GM18858 (cell line): ENCODE measurements at regions not wholly inside any gene's neighbourhood (a gene's known extent, or its start where the extent isn't known, plus 50 kb on each side); places are given as distances from the start of the nearest gene placed in this dataset.

Source experiments
- ATAC-seq: cut with Tn5 transposase; IDR thresholded peaks from one replicate; pipeline ENCODE4 v1.9.1; 2021; ENCODE audit not compliant: unreplicated experiment

DNA sequence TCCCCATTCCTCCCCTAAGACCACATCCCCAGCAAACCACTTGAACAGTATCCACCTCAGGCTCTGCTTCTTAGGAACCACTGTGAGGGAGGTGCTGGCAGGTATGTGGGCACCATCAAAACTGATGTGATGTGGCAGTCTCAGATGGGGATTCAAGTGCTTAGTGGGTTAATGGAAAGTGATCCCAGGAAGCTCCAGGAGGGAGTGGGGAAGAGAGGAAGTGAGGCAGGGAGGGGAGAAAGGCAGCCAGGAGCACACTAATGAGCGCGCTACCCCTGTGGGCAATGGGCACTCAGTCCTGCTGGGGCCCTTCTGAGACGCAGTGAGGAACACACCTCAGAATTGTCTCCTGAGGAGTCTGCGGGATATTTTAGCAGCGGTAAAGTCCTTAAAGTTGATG lies 263.1 kb upstream of the MOCS1 start:
- ATAC-seq, result no peak

DNA sequence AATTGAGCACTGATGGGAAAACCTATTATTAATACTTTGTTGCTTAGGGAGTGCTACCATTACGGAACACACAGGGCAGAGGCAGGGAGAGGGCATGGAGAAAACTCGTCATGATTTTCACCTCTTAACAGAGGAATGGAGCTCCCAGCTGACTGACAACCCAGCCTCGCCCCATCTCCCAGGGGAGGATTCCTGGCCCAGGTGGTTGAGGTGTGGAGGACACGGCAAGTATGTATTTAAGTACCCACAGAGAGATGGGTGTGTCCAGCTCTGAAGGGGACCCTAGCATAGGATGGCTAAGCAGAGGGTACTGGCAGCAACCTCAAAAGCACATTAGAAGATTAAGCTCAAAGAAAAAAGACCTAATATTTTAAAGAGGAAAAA lies 261.9 kb upstream of the MOCS1 start:
- no peak for ATAC-seq

DNA sequence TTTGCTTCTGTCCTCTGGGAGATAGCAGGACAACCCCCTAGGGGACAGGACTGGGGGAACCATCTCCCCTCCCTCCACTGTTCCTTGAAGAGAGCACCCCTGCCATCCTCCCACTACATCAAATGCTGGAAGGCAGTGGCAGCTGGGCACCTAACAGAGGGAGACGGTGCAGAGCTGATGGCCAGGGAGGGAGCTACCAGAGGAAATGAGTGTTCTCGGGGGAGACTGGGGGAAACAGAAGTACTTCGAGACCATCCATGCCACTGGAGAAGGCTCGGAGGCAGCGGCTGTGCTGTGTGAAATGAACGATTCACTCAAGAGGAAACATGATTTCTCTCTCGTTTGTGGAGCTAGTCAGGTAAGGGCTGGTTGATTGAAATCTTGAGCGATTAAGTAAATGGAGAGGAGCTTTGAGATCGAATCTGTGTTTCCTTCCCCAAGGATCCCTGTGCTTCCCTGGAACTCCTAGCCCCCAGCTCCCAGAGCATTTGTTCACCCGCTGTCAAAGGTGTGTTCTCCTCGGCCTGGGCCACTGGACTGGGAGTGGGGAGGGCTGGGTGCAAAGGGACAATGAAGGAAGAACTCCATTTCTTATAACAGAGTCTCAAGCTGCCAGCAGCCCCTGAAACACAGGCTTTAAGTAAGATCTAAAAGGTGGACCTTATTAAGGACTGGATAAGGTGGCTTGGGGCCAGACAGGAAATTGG lies 261.3 kb upstream of the MOCS1 start:
- ATAC-seq, result no peak

DNA sequence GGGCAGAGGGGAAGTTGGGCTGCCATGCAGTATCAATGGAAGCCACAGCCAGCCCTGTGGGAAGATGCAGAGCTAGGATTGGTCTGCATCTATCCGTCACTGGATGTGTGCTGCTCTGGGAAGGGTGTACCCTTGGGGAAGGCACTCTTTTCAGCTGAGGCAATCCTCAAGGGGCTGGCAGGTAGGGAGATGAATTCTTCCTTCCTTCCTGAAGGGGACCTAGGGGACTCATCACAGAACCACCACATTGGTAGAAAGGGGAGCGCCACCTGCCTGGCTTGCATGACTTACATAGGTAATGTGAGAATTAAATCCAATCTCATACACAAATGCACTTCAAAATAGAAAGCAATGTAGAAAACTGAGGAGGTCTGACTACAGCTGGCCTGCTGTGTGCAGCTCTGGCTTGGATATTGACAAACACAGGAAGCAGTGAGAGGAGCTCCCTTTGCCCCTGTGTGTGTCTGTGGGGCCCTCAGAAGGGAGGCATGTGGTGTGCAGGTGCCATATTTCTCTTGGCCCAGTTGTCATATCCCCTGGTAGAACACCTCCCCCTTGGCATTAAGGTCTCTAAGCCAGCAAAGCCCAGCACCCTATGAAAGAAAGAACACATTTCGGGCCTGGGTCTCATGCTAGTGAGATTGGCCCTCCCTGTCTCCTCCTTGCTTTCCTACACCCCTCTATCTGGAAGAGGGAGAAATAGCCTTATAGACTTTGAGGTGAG lies 260.3 kb upstream of the MOCS1 start:
- no peak for ATAC-seq

DNA sequence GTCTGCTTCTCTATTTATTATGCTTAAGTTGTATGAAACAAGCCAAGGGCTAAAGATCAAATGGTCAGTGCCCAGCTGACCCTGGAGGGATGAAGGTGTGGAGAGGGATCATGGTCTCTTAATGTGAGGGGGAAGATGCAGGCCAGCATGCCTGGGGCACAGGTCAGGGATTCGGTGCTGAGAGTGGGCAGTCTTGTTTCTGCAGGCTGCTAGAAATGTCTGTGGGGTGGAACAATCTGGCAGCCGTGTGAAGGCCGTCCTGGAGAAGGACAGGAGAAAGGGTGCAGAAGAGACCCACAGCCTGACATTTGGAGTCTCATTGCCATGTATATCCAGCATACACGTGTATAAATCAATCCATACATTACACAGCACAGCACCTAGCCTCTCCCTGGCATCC lies 258.3 kb upstream of the MOCS1 start:
- ATAC-seq, result no peak

DNA sequence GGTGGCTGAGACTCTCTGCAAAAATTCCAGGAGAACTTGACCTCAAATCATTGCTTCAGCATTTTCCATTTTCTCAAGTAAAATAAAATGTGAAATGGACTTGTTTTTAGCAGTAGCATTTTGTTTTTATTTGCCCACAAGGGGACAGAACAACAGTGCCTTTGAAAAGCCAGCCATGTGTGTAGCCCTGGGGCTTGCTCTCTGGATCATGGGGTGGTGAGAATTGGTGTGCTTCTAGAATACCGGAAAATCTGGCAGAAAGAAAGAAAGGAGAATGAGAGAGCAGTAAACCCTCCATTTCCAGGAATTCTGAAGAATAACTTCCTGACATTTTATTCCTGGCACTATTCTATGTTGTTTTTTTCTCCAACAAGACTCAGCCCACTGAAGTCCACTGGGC lies 254.7 kb upstream of the MOCS1 start:
- no peak for ATAC-seq

DNA sequence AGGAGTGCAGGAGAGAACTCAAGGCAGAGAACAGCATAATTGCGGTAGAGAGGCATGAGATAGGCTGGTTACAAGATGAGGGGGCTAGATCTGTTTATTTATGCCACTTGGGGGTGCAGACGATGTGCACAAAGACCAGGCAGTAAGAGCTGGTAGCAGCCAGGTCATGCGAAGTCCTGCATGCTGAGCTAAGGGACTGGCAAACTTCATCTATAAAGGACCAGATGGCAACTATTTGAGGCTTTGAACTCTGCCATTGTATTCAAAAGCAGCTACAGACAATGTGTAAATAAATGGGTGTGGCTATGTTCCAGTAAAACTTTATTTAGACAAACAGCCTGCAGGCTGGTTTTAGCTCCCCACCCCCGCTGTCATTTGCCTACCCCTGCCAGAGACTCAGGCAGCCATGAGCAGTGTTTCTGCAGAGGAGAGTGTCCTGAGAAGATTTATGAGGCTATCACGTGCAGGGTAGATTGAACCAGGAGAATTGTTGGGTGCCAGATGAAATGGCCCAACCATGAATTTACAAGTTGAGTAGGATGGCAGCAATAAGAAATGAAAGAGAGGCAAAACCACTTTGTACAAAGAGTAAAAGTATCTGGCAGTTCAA lies 253.4 kb upstream of the MOCS1 start:
- ATAC-seq, result no peak

DNA sequence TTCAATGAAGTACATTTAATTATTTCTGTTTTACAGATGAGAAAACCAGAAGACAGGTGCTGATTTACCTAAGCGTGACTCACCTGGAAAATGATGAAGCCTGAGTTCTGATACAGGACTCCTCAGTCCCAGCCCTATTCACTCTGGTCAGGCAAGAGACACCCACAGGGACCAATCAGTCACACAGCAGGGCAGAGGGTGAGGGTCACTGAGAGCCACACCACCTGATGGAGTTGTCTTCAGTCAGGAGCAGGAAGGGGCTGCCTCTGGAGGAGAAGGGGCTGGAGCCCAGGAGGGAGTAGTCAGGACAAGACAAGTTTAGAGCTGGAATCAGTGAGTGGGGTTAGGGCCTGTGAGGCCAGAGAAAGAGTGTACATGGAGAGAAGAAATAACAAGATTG lies 251.2 kb upstream of the MOCS1 start:
- ATAC-seq, result no peak

DNA sequence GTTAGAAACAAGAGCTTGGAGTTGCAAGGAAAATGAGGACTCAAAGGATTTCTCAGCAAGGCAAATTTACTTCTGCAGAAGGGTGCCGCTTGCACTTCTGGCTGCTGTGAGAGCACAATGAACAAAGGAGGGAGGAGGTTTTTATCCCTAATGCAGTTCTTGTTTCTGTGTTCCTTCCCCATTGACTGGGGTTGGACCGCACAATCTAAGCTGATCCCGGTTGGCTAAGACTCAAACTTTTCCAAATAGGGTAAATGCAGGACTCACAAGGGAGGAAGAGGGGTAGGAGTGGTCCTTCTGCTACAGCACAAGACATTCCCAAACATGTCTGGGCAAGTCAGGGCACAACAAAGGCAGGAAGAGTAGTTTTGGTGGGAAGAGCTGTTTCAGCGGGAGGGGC lies 249.6 kb upstream of the MOCS1 start:
- no peak for ATAC-seq

DNA sequence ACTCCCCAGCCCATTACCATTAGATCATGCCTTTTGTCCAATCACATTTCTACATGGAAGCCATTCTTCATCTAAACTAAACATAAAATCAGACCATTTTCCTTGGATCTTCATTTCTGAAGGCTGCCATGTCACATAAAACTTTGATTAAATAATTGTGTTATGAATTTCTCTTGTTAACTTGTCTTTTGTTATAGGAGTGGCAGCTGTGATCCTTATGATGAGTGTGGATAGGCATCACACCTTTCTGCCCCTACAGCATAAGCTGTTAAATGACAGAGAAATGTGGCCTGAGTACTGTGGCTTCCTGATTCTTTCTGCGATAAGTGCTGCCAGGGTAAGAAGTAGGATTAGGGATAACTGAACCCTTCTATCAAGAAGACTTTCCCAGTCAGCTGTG lies 247.1 kb upstream of the MOCS1 start:
- no peak for ATAC-seq

DNA sequence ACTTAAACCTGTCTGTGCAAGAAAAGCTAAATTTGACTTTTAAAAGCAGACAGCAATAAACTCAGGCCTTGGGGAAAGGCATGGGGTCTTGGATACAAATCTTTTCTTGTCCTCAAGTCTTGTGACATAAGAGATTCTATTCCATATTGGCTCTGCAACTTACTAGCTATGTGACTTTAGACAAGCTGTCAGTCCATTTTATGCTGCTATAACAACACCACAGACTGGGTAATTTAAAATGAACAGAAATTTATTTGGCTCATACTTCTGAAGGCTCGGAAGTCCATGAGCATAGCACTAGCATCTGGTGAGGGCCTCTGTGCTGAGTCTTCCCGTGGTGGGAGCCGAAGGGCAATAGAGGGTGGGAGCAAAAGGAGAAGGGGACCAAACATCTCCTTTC lies 246.0 kb upstream of the MOCS1 start:
- no peak for ATAC-seq

DNA sequence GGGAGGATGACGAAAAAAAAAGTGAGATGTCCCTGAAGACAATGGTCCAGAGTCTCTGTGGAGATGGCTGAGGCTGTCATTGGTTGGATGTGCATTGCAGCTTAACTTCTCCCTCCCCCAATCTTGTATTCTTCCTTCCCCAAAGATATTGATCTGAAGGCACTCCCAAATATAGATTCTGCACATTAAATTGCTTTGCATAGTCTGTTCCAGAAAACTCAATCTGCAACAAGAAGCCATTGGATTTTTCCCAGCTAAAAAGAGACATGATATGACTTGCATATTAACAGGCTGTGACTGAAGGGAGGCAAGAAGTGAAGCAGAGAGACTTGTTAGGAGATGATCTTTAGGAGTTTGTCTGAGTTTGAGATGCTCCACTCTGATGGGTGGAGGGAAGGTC lies 245.2 kb upstream of the MOCS1 start:
- ATAC-seq, result no peak

DNA sequence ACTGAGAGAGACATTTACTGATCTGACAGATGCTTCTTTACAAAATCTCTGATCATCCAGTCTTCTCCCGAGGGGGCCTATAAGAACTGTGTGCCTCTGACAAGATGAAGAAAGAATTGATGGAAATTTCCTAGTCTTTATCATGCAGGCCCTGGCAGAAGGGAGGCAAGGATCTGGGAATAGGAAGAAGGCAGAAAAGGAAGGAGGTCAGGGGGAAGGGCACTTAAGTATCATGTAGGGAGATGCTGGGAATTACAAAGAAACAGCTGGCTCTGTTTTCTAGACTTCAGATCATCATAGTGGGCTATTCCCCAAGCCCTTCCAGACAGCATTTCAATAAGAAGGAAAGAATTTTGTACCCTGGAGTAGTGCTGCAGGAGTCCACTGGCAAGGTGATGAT lies 243.3 kb upstream of the MOCS1 start:
- ATAC-seq, result no peak

DNA sequence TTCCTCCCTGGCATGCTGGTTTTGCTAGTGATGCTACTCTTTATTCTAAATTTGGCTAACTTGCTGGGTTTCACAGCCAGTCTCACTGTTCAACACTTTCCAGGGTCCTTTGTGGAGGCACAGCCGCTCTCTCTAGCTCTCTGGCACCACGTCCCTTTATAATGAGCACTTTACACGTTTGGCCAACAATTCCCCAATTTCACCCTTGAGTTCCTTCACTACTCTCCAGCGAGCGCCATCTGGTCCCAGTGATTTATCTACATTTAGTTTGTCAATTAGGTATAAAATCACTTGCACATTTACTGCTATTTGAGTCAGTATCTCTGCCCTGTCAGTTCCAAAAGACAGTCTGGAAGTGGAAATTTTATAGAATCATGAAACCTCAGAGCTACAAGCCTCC lies 241.9 kb upstream of the MOCS1 start:
- no peak for ATAC-seq

DNA sequence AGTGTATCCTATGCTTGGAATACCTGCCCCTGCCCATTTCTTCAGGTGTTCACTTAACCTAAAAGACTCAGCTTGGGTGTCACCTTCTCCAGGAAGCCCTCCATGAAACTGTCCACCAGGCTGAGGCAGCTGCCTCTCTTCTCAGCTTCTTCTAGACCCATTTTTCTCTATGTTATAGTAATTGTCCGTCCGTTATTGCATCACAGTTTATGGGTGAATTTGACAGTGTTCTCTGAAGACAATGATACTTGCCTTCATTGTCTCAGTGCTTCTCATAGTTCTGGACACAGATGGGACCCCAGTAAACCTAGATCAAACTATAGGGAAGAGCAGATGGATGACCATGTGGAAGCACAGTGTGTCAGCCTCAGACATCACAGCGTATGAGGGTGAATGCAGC lies 238.0 kb upstream of the MOCS1 start:
- no peak for ATAC-seq

DNA sequence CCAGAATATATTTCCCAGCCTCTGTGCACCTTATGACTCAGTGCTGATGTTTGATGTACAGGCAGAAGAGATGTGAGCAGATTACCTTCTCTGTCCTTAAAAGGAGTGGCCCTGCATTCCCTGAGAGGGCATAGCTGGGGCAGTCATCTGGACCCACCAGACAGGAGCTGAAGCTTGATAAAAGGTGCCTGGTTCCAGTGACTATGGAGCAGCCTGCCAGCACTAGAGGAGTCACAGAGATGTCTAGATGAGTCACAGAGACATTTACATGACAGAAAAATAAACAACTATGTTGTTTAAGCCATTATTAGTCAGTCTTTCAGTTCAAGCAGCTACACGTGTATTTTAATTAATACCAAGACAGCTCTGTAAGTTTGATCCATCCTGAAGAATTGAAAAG lies 237.1 kb upstream of the MOCS1 start:
- no peak for ATAC-seq

DNA sequence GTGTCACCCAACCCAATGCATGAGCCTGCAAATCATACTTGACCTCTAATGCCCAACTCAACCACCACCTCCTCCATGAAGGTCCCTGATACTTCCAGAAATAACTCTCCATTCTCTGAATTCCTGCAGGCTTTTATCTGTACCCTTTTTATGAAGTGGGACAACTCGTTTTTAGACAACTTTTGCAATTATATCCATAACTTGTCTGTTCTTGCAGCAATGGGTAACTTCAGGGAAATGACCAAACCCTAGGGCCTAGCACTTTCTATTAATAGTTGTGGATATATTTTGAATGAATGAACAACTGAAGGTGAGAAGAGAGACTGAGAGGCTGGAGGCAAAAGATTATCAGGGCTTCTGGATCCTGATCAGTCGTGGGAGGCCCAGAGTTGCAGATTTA lies 236.6 kb upstream of the MOCS1 start:
- no peak for ATAC-seq

DNA sequence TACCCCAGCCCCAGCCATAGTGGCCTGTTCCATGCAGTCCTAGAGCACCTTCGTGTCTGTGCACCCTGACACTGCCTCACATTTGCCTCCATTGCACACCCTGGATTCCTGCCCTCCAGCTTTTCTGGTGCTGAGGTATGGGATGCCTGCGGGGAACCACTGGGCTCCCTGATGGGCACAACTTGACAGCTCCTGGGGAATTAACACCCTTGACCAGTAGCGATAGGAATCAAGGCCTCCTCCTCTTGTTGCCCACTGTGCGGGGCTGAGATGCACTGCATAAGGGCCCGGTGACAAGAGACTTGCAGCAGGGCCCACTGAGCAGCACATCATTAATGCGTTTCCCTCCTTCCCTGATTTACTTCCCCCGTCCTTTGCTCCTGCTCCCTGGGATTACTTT lies 235.6 kb upstream of the MOCS1 start:
- no peak for ATAC-seq

DNA sequence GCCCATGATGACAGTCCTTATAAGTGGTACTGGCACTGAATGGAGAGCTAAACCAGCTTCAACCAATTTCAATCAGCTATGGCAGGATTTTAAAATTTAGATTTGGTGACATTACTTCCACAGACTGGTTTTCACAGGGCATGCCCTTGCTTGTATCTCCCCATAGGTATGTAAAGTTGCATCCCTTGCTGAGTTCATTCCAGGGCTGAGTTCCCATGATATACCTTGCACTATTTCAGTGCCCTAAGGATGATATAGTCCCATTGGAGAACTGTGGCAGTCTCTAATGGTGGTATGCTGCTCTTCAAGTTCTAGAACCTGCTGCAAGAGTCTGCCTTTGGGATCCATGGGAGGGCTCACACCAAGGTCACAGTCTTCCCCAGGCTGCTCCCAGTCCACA lies 232.7 kb upstream of the MOCS1 start:
- ATAC-seq, result no peak

DNA sequence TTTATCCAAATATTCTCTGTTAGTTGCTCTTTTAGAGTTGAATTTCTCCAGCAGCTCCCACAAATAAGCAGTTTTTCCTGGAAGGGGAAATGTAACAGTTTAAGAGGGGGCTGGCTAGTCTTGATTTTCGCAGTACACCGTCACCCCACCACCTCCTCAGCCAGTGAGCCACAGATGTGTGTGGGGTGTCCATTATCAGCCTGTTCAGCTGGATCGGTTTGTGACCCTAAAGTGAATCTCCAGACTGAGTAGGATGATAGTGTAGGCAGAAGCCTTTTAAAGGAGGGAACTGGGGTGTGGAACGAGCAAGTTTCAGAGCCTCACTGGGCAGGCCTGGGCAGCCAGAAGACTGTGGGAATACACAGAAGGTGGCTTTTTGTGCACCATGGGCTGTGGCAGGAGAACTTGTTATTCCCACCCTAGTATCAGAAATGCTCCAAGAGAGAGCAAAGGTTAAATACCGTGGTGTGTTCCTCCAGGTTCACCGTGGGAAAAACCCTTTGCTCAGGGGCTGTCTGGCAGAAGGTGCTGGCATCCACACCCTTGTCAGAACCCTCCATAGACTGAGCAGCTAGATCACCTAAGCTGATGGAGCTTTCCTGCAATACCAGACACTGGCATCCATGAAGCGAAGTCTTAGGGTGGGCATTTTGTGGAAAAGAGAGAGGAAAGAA lies 230.9 kb upstream of the MOCS1 start:
- ATAC-seq, result no peak

DNA sequence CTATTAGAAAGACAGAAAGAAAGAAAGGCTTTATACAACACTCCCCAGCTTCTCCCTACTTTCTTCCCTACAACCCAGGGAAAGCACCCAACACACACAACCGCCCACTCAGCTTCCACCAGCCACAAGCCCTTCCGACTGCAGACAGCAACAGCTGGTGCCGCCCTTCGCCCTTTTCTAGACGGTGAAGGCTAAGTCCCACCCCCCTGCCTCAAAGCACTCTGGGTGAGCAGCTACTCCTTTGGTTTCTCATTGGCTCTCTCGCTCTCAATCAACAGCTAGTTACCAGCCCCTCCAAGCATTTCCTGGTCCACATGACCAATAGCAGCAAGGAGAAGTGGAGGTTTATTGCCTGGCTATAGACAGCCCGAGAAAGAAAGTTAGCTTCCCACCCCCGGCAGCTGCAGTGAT lies 230.1 kb upstream of the MOCS1 start:
- no peak for ATAC-seq

DNA sequence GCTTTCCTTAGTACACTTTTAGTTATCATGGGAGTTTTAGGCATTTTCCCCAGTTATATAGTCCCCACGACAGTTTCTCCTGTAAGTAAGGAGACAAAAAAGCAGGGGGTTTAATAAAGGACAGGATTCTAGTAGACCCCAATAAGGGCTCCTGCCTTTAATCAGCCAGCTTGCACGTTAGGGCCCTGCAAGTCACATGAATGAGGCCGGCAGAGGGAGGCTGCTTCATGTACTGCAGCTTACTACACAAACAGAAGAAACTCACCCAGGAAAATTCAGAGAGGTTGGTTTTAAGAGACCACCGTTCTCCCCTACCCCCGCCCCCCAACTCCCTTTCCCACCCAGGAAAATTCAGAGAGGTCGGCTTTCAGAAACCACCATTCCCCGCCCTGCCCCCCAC lies 229.7 kb upstream of the MOCS1 start:
- ATAC-seq, result no peak
